SW 1271 (cell line): ENCODE measurements at regions not wholly inside any gene's neighbourhood (a gene's known extent, or its start where the extent isn't known, plus 50 kb on each side); places are given as distances from the start of the nearest gene placed in this dataset.

Source experiments
- DNase-seq, 2 experiments: peaks; one replicate each; lab custom pipeline; 2025; lab: John Stamatoyannopoulos, UW

DNA sequence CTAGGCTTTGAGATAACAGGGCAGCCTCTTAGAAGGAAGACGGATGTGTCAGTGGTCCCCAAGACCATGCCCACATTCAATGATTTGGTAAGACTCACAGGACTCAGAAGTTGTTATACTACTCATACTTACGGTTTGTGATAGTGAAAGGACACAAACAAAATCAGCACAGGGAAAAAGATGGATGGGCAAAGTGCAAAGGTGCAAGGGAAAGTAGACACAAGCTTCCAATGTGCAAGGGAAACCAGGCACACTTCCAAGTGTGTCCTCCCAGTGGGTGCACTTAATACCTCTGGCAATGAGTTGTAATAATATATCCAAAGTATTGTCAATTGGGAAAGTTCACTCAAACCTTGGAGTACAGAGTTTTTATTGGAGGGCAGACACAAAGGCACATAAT is 53.8 kb upstream of the VCX start:
- no peak for DNase-seq

GRCh38 chrX:7788334-7788733 is 54.6 kb upstream of the VCX start:
- DNase-seq, result no peak

GRCh38 chrX:7787714-7788113 is 55.3 kb upstream of the VCX start:
- no peak for DNase-seq

GRCh38 chrX:7784580-7784979 is 58.4 kb upstream of the VCX start:
- DNase-seq, result no peak

DNA sequence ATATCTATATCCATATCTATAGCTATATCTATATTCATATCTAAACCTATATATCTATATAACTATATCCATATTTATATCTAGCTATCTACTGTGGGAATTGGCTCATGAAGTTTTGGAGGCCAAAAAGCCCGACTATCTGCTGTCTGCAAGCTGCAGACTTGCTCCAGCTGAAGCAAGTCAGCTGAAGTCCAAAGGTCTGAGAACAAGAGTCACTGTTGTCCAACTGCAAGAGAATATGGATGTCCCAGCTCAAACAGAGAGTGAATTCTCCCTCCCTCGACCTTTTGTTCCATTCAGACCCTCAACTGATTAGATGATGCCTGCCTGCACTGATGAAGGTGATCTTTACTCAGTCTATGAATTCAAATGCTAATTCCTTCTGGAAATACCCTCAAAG is 63.3 kb upstream of the VCX start:
- DNase-seq, result no peak

DNA sequence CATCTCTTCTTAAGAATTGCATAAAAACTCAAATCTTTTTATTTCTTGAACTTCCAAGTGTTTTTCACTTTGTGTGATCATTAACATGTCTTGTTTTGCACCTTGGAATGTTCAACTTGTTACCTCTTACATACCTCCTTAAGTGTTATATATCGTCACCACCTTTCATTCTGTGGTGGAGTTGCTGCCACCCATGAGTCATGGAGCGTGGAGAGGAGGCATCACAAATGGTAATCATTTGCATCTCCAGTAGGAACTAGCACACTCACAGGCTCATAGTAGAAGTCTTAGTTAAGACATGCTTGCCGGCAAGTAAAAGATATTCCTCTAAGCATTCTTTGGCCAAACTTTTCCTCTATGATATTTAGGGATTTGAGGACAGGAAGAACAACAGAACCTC is 67.0 kb upstream of the VCX start:
- no peak for DNase-seq

GRCh38 chrX:7771788-7772438 is 71.1 kb upstream of the VCX start:
- no peak for DNase-seq

DNA sequence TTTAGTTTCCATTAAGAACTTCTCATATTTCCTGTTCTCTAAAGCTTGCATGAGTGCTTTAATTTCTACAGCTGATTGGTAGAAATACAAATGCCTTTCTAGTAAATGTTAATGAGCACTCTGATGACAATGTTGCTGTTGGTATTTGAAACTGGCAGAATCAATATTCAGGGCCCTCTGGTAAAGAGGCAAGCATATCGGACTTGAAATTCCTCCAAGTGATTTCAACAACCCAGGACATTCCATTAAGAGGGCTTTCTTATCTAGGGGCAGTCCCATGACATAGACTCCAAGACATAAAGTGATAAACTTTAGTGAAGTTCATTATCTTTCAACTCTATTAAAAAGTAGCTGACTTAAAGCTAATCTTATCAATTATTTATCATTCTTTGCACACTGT is 83.1 kb upstream of the VCX start:
- no peak for DNase-seq

DNA sequence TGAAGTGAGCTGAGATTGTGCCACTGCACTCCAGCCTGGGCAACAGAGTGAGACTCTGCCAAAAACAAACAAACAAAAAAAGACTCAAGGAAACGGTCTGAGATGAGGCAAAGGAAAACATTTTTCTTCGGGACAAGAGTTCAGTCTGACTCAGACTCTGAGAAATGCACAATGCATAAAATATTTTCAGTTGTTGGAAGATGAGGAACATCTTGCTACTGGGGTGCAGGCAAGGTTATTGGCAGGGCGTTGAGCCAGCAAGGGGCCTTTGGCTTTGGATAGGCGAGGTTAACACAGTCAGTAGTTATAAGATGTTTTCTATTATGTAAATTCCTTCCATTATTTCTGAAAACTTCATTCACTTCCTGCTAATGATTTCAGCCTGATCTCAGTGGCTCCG is 96.1 kb upstream of the VCX start:
- DNase-seq, result no peak

DNA sequence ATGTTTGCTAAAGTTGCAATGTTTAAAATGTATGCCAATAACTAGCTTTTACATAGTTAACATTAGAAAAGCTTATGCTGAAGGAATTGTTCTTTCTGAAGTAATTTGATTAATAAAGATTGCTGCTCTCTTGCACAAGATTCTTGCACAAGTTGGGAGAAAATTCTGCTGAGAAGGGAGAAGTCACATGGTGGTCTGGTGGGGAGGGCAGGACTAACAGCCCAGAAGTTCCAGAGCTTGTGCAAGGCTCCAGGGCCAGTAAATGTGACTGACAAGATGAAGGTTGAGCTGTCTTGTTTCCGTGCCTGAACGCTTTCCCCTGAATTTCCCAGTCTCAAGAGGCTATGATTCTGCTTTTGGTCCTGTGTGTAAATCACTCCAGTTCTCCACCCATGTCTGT is 112.9 kb upstream of the VCX start:
- DNase-seq, result no peak

GRCh38 chrX:7720519-7720918 is 122.5 kb upstream of the VCX start:
- DNase-seq, result no peak

- no peak for DNase-seq
Measured at GRCh38 chrX:7714351-7714750, 128.6 kb upstream of the VCX start.

DNA sequence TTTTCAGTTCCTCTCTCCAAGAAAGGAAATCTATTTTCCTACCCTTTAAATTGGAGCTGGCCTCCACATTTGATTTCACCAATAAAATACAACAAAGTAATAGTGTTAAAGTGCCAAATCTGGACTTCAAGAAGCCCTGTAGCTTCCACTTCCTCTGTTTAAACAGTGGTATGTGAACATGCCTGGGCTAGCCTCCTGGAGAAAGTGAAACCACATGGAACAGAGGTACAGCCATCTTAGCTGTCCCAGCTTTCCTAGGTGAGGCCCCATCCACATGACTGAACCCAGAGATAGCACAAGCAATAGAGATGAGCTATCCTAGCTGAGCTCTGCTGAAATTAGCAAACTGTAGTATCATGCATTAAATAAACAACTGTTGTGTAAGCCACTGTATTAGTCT is 131.8 kb upstream of the VCX start:
- DNase-seq, result no peak

DNA sequence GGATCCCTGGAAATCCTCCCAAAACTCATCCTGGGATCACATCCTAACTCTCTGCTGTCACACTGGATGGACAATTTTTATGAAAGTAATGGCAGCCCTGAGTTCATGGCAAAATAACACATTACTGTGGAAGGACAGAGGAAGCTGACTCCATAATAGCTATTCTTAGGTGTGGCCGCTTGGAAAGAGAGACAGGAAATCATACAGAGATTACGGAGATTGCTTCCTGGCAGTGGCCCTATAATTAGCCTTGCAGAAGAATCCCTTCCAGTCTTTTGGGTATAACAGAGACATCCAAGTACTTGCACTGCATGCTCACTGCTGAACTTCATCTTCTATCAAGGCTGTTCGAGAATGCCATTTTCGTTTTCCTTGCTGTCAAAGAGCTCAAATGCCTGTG is 133.1 kb upstream of the VCX start:
- DNase-seq, result no peak

DNA sequence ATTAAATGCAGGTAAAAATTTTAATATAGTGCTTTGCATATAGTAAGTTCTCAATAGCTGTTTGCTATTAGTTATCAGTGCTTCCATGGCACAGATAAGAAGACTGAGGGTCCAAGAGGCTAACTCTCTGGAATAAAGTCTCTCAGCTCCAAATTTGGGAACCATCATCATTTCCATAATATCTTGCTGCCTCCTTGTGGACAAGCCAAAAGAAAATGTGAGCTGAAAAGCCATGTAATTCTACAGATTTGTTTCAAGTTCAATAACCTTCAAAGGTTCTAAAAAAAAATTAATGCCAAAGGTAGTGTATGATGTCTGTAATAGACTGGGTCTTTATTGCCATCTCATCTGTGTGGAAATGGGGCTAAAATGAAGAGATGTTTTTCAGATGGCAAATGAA is 136.9 kb upstream of the VCX start:
- DNase-seq, result no peak

GRCh38 chrX:7704205-7704604 is 138.8 kb upstream of the VCX start:
- DNase-seq, result no peak

GRCh38 chrX:7698248-7698647 is 144.7 kb upstream of the VCX start:
- no peak for DNase-seq

- DNase-seq, result no peak
Measured at GRCh38 chrX:7690842-7691241, 152.1 kb upstream of the VCX start.

DNA sequence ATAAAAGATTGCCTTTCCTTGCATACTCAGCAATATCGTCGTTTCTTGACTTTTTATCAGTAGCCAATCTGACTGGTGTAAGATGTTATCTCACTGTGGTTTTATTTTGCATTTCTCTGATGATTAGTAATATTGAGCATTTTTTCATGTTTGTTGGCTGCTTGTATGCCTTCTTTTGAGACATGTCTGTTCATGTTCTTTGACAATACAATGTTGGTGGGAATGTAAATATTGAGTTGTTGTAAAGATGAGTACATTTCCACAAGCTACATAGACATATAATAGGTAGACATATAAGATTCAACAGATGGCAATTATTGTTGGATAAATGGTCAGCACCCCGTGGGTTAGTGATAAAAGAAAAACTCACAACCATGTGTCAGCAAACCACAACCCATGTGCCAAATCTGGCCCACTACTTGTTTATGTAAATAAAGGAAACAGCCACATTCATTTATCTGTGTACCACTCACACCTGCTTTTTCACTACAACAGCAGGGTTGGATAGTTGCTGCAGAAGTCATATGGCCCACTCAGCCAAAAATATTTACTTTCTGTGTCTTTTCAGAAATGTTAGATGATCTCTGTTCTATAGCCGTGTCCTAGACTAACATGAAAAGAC is 153.1 kb upstream of the VCX start:
- no peak for DNase-seq

DNA sequence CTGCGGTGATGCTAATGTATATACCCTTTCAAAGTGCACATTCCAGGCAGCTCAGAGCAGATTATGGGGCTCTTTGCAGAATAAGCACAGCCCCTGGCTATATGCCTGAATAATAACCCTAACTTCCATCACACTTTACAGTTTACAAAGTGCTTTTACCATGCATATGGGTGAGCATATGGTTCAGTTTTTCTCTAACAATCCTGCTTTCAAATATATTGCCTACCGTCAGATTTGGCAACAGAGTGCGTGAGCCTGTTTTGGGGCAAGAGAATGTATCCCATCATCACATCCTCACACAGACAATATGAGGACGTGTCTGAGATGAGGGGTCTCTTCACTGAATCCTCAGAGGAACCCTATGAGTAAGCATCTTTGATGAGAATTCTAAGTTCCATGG is 162.8 kb upstream of the VCX start:
- DNase-seq, result no peak

DNA sequence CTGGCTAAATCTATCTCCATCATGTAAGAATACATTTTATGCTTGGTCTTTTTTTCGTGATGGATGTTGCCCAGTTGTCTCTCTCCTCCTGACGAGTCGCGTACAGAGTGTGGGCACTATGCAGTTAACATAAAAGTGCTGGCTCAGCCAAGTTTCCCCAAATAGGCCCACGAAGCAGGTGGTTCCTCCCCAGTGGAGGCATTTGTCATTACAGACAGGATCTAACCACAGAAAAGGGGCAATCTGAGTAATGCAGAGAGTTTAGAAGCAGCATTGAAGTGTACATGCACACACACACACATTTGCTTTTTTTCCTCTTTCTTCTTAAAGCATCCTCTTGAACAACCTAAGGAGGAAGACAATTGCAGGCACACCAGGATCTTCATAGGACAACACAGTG is 188.7 kb upstream of the VCX start:
- DNase-seq, result no peak

DNA sequence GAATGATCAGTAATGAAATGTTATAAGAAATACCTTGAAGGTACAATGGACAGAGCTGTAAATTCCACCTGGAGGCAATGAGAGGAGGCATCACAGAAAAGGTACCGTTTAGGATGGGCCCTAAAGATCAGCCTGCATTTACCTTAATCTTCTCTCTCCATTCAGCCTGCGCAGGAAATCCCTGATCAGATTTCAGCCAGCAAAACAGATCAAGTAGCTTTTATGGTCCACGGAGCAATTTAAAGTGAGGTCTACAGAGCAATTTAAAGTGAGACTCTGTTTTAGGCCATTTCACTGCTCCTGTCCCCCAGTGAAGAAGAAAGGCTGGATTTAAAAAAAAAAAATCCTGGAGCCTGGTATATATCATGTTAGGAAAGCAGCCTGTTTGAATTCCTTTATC is 195.1 kb upstream of the VCX start:
- DNase-seq, result no peak

GRCh38 chrX:7641141-7641540 is 201.8 kb upstream of the VCX start:
- DNase-seq, result no peak

DNA sequence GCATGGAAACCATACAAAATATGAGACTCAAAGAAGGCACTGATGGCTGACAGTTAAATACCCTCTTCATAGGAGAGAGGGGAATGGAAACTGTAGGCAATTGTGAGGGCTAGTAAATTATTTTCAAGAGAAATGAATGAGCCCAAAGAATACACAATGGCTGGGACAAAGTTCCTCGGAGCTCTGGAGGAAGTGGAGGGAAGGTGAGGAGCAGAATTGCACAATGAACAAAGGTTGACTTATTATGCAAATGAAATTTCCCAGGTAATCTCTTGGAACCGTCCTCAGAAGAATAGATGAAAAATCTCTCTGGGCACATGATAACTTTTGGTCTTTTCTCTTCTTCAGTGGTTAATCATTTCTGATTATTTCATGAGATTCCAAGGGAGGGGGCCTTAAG is 202.6 kb upstream of the VCX start:
- no peak for DNase-seq
